ENCODE measurements at regions not wholly inside any gene's neighbourhood (a gene's known extent, or its start where the extent isn't known, plus 50 kb on each side); places are given as distances from the start of the nearest gene placed in this dataset.

GRCh38 chr10:131024259-131025131 is 287.0 kb downstream of the TCERG1L start:
- intact Hi-C loops (cut with micrococcal nuclease; ENCODE audit: unreplicated experiment) (no loop called here), in situ Hi-C loops (cut with HindIII; ENCODE audit: low pct_unique_long_range_greater_than_20kb, low sequenced_read_pairs) (no loop called here)
- no TSS peak for BruUV-seq (replicated peaks)
- TF ChIP-seq POLR2AphosphoS5 (IDR thresholded peaks at IDR 0.05; ENCODE audit: low read depth, low read length) (no peak), SIN3A (IDR thresholded peaks at IDR 0.05; ENCODE audit: borderline replicate concordance, insufficient read depth, low read depth, low read length) (no peak), TCF7L2 (IDR thresholded peaks at IDR 0.05; ENCODE audit: low read depth, low read length) (no peak)
- TF ChIP-seq, protein P1, sequence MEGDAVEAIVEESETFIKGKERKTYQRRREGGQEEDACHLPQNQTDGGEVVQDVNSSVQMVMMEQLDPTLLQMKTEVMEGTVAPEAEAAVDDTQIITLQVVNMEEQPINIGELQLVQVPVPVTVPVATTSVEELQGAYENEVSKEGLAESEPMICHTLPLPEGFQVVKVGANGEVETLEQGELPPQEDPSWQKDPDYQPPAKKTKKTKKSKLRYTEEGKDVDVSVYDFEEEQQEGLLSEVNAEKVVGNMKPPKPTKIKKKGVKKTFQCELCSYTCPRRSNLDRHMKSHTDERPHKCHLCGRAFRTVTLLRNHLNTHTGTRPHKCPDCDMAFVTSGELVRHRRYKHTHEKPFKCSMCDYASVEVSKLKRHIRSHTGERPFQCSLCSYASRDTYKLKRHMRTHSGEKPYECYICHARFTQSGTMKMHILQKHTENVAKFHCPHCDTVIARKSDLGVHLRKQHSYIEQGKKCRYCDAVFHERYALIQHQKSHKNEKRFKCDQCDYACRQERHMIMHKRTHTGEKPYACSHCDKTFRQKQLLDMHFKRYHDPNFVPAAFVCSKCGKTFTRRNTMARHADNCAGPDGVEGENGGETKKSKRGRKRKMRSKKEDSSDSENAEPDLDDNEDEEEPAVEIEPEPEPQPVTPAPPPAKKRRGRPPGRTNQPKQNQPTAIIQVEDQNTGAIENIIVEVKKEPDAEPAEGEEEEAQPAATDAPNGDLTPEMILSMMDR (IDR thresholded peaks at IDR 0.05) = no peak
- TF ChIP-seq, protein P2, sequence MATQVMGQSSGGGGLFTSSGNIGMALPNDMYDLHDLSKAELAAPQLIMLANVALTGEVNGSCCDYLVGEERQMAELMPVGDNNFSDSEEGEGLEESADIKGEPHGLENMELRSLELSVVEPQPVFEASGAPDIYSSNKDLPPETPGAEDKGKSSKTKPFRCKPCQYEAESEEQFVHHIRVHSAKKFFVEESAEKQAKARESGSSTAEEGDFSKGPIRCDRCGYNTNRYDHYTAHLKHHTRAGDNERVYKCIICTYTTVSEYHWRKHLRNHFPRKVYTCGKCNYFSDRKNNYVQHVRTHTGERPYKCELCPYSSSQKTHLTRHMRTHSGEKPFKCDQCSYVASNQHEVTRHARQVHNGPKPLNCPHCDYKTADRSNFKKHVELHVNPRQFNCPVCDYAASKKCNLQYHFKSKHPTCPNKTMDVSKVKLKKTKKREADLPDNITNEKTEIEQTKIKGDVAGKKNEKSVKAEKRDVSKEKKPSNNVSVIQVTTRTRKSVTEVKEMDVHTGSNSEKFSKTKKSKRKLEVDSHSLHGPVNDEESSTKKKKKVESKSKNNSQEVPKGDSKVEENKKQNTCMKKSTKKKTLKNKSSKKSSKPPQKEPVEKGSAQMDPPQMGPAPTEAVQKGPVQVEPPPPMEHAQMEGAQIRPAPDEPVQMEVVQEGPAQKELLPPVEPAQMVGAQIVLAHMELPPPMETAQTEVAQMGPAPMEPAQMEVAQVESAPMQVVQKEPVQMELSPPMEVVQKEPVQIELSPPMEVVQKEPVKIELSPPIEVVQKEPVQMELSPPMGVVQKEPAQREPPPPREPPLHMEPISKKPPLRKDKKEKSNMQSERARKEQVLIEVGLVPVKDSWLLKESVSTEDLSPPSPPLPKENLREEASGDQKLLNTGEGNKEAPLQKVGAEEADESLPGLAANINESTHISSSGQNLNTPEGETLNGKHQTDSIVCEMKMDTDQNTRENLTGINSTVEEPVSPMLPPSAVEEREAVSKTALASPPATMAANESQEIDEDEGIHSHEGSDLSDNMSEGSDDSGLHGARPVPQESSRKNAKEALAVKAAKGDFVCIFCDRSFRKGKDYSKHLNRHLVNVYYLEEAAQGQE (IDR thresholded peaks at IDR 0.05; ENCODE audit: insufficient read depth in 1 of 2, low read depth in 2 of 2, low read length in 1 of 2) = no peak
- no peak for ATAC-seq
- CTCF ChIA-PET = no interaction called here
- Histone ChIP-seq H3K4me1 (ENCODE audit: control insufficient read depth, insufficient read depth, low read length) (no peaks in the 10 kb centered on the region), H3K4me3 (ENCODE audit: low read depth in 2 of 2, low read length in 2 of 2) (no peak overlapping the region), H3K27ac (ENCODE audit: low read length) (no peak overlapping the region), H3K27me3 (ENCODE audit: control insufficient read depth, insufficient read depth, low read length) (no peaks in the 10 kb centered on the region; the same call in 1 of the 2 replicates), H3K9me3 (ENCODE audit: control insufficient read depth, insufficient read depth, low read depth, low read length) (no peaks in the 10 kb centered on the region), H3K36me3 (ENCODE audit: control insufficient read depth, insufficient read depth, low read length) (no peaks in the 10 kb centered on the region)
- no peak for DNase-seq (ENCODE audit: low read depth, low spot score)
- POLR2A ChIA-PET = no interaction called here

DNA sequence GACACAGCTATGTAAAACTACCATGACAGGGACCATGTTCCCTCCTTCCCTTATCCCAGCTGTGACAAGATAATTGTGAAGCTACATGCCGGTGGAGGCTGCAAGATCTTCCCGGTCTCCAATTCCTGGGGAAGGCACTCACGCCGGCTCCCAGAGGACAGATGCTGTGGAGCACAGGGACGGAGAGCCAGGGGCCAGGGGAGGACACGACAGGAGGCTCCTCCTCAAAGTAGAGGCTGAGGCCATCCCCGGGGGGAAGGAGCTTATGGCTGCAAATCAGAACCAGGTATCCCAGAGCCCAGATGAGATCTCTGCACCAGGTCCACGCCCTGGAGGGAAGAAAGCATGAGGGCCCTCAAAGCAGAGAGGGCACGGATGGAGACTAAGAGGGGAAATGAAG is 286.2 kb downstream of the TCERG1L start:
- Histone ChIP-seq H3K9me3 (ENCODE audit: control insufficient read depth, insufficient read depth, low read depth, low read length) (no peaks in the 10 kb centered on the region), H3K27ac (ENCODE audit: low read length) (no peak overlapping the region), H3K4me3 (ENCODE audit: low read depth in 2 of 2, low read length in 2 of 2) (no peak overlapping the region), H3K27me3 (ENCODE audit: control insufficient read depth, insufficient read depth, low read length) (no peaks in the 10 kb centered on the region; the same call in 1 of the 2 replicates), H3K36me3 (ENCODE audit: control insufficient read depth, insufficient read depth, low read length) (no peaks in the 10 kb centered on the region), H3K4me1 (ENCODE audit: control insufficient read depth, insufficient read depth, low read length) (no peaks in the 10 kb centered on the region)
- BruUV-seq (replicated peaks) = no TSS peak
- intact Hi-C loops (cut with micrococcal nuclease; ENCODE audit: unreplicated experiment) (no loop called here), in situ Hi-C loops (cut with HindIII; ENCODE audit: low pct_unique_long_range_greater_than_20kb, low sequenced_read_pairs) (no loop called here)
- TF ChIP-seq POLR2AphosphoS5 (IDR thresholded peaks at IDR 0.05; ENCODE audit: low read depth, low read length) = no peak
- TF ChIP-seq SIN3A (IDR thresholded peaks at IDR 0.05; ENCODE audit: borderline replicate concordance, insufficient read depth, low read depth, low read length) = no peak
- TF ChIP-seq, protein P1 (IDR thresholded peaks at IDR 0.05) = no peak
- TF ChIP-seq, protein P2 (IDR thresholded peaks at IDR 0.05; ENCODE audit: insufficient read depth in 1 of 2, low read depth in 2 of 2, low read length in 1 of 2) = no peak
- TF ChIP-seq TCF7L2 (IDR thresholded peaks at IDR 0.05; ENCODE audit: low read depth, low read length) = no peak
- ChIA-PET CTCF (no interaction called here), POLR2A (no interaction called here)
- no peak for ATAC-seq
- DNase-seq (ENCODE audit: low read depth, low spot score) = no peak
